RWPE2 (cell line): ENCODE measurements at regions not wholly inside any gene's neighbourhood (a gene's known extent, or its start where the extent isn't known, plus 50 kb on each side); places are given as distances from the start of the nearest gene placed in this dataset.

ENCODE experiments used
- ATAC-seq: fragments of 200-7000 bp; cut with Tn5 transposase; 3 replicates; pipeline ENCODE4 v1.9.1; 2021; ENCODE audit warnings: low read depth
- DNase-seq: peaks from one replicate; pipeline ENCODE4 v3.0.0-alpha.2; 2020; ENCODE audit warnings: low spot score
- H3K27ac ChIP-seq: fragments of 450-650 bp; 2 replicates; pipeline ENCODE4 v1.5.1; 2017; ENCODE audit warnings: mild to moderate bottlenecking; ENCODE audit not compliant: poor library complexity, severe bottlenecking
- H3K27me3 ChIP-seq: fragments of 250-450 bp; sonication (Bioruptor Pico); 2 replicates; pipeline ENCODE4 v1.5.1; 2021; ENCODE audit warnings: mild to moderate bottlenecking, moderate library complexity; ENCODE audit not compliant: insufficient read depth, poor library complexity, severe bottlenecking
- H3K36me3 ChIP-seq: fragments of 250-450 bp; sonication (Bioruptor Pico); 2 replicates; pipeline ENCODE4 v1.5.1; 2020; ENCODE audit warnings: low read depth, mild to moderate bottlenecking, moderate library complexity
- H3K4me1 ChIP-seq: fragments of 250-450 bp; sonication (Bioruptor Pico); 2 replicates; pipeline ENCODE4 v1.5.1; 2021; ENCODE audit warnings: mild to moderate bottlenecking, moderate library complexity; ENCODE audit not compliant: insufficient read depth, poor library complexity, severe bottlenecking
- H3K4me3 ChIP-seq: fragments of 250-450 bp; sonication (Bioruptor Pico); 2 replicates; pipeline ENCODE4 v1.5.1; 2021; ENCODE audit warnings: mild to moderate bottlenecking, moderate library complexity; ENCODE audit not compliant: severe bottlenecking
- H3K9me3 ChIP-seq: fragments of 250-450 bp; sonication (Bioruptor Pico); 2 replicates; pipeline ENCODE4 v1.5.1; 2021; ENCODE audit warnings: mild to moderate bottlenecking, moderate library complexity; ENCODE audit not compliant: severe bottlenecking
- TF ChIP-seq, protein P1 (sequence below): fragments of 450-650 bp; IDR thresholded peaks from one replicate; pipeline ENCODE4 v1.5.1; 2017; ENCODE audit warnings: mild to moderate bottlenecking, moderate library complexity; ENCODE audit not compliant: poor library complexity, severe bottlenecking

DNA sequence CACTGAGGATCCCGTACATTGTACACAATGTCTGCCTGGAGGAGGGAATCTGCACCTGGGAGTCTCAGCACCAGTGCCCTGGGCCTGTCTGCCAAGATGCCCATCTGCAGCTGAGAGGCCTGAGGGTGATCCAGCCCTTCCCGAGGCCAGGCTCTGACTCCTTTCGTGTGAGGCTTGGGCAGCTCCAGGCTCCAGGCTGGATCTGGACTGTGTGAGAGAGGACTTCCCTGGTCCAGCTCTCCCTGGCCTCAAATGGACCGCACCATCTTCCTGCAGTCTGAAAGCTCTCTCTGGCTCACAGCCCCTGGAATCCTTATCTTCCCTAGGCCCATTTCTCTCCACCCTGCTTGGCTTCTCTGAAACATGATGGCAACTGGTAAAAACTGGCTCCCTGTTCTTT, 324.6 kb downstream of the DYSF start:
- no peak overlapping the region for H3K27ac ChIP-seq
- DNase-seq (no peak), ATAC-seq (no peak)
- H3K4me3 ChIP-seq, result no peak overlapping the region
- no peaks in the 10 kb centered on the region for H3K4me1 ChIP-seq
- TF ChIP-seq, protein P1, sequence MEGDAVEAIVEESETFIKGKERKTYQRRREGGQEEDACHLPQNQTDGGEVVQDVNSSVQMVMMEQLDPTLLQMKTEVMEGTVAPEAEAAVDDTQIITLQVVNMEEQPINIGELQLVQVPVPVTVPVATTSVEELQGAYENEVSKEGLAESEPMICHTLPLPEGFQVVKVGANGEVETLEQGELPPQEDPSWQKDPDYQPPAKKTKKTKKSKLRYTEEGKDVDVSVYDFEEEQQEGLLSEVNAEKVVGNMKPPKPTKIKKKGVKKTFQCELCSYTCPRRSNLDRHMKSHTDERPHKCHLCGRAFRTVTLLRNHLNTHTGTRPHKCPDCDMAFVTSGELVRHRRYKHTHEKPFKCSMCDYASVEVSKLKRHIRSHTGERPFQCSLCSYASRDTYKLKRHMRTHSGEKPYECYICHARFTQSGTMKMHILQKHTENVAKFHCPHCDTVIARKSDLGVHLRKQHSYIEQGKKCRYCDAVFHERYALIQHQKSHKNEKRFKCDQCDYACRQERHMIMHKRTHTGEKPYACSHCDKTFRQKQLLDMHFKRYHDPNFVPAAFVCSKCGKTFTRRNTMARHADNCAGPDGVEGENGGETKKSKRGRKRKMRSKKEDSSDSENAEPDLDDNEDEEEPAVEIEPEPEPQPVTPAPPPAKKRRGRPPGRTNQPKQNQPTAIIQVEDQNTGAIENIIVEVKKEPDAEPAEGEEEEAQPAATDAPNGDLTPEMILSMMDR, result no peak
- no peaks in the 10 kb centered on the region for H3K36me3 ChIP-seq
- H3K9me3 ChIP-seq, result no peaks in the 10 kb centered on the region
- H3K27me3 ChIP-seq, result no peaks in the 10 kb centered on the region

DNA sequence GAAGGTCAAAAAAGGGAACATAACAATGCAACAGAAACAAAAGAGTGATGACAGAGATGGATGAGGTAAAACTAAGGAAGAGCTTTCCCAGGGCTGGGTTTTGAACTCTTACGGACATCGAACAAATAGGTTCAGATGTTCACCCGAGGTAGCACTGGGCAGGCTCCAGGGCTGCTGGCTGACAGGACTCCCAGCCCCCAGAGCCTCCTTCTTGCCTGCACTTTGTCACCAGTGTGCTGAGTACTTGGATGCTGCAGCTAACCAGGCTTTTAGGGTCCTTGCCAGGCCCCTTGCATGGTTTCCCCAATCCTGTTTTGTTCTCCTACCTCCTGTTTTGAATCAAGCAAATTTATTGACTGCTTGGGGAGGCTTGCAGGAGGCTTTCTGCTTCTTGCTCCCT, 322.9 kb downstream of the DYSF start:
- no peaks in the 10 kb centered on the region for H3K27me3 ChIP-seq
- ATAC-seq (no peak), DNase-seq (no peak)
- H3K9me3 ChIP-seq, result no peaks in the 10 kb centered on the region
- no peaks in the 10 kb centered on the region for H3K4me1 ChIP-seq
- TF ChIP-seq, protein P1, result no peak
- H3K36me3 ChIP-seq, result no peaks in the 10 kb centered on the region
- H3K27ac ChIP-seq, result no peak overlapping the region
- H3K4me3 ChIP-seq, result no peak overlapping the region

DNA sequence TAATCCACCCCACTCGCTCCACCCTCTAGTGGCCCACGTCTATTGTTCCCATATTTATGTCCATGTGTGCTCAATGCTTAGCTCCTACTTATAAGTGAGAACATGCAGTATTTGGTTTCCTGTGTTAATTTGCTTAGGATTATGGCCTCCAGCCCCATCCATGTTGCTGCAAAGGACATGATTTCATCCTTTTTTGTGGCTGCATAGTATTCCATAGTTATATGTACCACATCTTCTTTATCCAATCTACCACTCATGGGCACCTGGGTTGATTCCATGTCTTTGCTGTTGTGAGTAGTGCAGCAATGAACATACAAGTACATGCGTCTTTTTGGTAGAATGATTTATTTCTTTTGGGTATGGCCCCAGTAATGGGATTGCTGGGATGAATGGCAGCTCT, 319.9 kb downstream of the DYSF start:
- H3K27me3 ChIP-seq, result no peaks in the 10 kb centered on the region
- TF ChIP-seq, protein P1, result no peak
- H3K27ac ChIP-seq, result no peak overlapping the region
- no peak for DNase-seq
- H3K9me3 ChIP-seq, result no peaks in the 10 kb centered on the region
- no peaks in the 10 kb centered on the region for H3K4me1 ChIP-seq
- H3K4me3 ChIP-seq, result no peak overlapping the region
- H3K36me3 ChIP-seq, result no peaks in the 10 kb centered on the region
- no peak for ATAC-seq

DNA sequence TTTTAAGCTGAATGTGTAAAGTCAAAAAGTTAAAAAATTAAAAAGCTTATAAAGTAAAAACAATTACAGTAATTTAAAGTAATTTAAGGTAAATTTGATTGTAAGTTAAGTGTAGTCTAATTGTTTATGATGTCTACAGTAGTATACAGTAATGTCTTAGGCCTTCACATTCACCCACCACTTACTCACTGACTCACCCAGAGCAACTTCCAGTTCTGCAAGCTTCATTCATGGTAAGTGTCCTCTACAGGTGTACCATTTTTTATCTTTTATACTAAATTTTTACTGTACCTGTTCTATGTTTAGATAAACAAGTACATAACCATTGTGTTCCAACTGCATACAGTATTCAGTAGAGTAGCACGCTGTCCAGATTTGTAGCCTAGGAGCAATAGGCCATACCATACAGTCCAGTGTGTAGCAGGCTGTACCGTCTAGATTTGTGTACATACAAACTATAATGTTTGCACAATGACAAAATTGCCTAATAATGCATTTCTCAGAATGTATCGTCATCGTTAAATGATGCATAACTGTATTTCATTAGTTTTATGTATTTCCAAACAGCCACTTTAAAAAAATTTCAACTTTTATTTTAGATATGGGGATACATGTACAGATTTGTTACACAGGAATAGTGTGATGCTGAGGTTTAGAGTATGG, 319.3 kb downstream of the DYSF start:
- no peak for ATAC-seq
- Histone ChIP-seq H3K27me3 (no peaks in the 10 kb centered on the region), H3K4me1 (no peaks in the 10 kb centered on the region), H3K36me3 (no peaks in the 10 kb centered on the region), H3K27ac (no peak overlapping the region), H3K9me3 (no peaks in the 10 kb centered on the region), H3K4me3 (no peak overlapping the region)
- no peak for DNase-seq
- TF ChIP-seq, protein P1, result no peak

DNA sequence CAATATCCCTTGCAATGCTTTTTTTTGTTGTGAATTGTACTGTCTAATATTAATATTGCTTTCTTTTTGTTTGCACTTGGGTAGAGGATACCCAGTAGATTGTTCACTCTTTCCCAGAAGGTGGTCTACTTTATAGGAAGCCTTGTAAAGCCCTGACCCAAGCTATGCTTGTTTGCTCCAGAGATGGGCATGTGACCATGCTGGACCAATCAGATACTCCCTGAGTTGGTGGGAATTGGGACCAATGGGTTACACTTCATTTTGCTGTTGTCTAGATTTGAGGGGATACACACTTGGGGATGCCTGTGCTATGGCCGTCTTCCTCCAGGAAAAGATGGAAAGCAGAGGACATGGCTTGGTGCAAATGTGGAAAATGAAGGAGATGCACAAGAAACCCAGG, 314.3 kb downstream of the DYSF start:
- TF ChIP-seq, protein P1, result no peak
- H3K4me1 ChIP-seq, result no peaks in the 10 kb centered on the region

More for the DNA sequence above, 314.3 kb downstream of the DYSF start:
- ATAC-seq, result no peak
- Histone ChIP-seq H3K27me3 (peaks cover 9% of the 10 kb centered on the region), H3K27ac (no peak overlapping the region), H3K36me3 (no peaks in the 10 kb centered on the region), H3K9me3 (no peaks in the 10 kb centered on the region), H3K4me3 (no peak overlapping the region)
- no peak for DNase-seq
